Calu3 (cell line): ENCODE measurements at regions not wholly inside any gene's neighbourhood (a gene's known extent, or its start where the extent isn't known, plus 50 kb on each side); places are given as distances from the start of the nearest gene placed in this dataset.

Source experiments
- BruUV-seq: library from RNA; stranded (reverse); fragments of 400-500 nt; replicated peaks from 2 replicates; lab custom pipeline; 2021; lab: Mats Ljungman, UMichigan
- CTCF ChIA-PET: fragments of 300-600 bp; sonication (Branson Sonifier 250); formaldehyde crosslinking; loops from one replicate; lab custom pipeline; 2022; ENCODE audit warnings: antibody characterized with exemption; lab: Charles Lee
- DNase-seq: peaks from one replicate; pipeline ENCODE4 v3.0.0; 2022
- H3K27ac Mint-ChIP-seq: one replicate; pipeline ENCODE4 v1.8.0; 2022; ENCODE audit warnings: mixed read lengths; ENCODE audit not compliant: unreplicated experiment
- H3K27me3 Mint-ChIP-seq: one replicate; pipeline ENCODE4 v1.8.0; 2022; ENCODE audit warnings: mixed read lengths; ENCODE audit not compliant: unreplicated experiment
- H3K36me3 Mint-ChIP-seq: one replicate; pipeline ENCODE4 v1.8.0; 2022; ENCODE audit warnings: mild to moderate bottlenecking, moderate library complexity, mixed read lengths; ENCODE audit not compliant: insufficient read depth, unreplicated experiment
- H3K4me1 Mint-ChIP-seq: one replicate; pipeline ENCODE4 v1.8.0; 2022; ENCODE audit warnings: mild to moderate bottlenecking, low read depth, mixed read lengths; ENCODE audit not compliant: unreplicated experiment
- H3K4me3 Mint-ChIP-seq: one replicate; pipeline ENCODE4 v1.8.0; 2022; ENCODE audit warnings: mild to moderate bottlenecking, low read depth, moderate library complexity, mixed read lengths; ENCODE audit not compliant: unreplicated experiment
- H3K9me3 Mint-ChIP-seq: one replicate; pipeline ENCODE4 v1.8.0; 2022; ENCODE audit warnings: low read depth, mixed read lengths; ENCODE audit not compliant: unreplicated experiment
- intact Hi-C: fragments of 100-400 bp; cut with micrococcal nuclease; formaldehyde crosslinking; loops from one replicate; pipeline ENCODE4 v1.10.0; 2022; ENCODE audit not compliant: unreplicated experiment
- TF ChIP-seq, protein P1 (sequence below): fragments of 200-600 bp; IDR thresholded peaks from one replicate; pipeline ENCODE4 v1.8.0; 2022; ENCODE audit warnings: antibody characterized with exemption; ENCODE audit not compliant: unreplicated experiment

DNA sequence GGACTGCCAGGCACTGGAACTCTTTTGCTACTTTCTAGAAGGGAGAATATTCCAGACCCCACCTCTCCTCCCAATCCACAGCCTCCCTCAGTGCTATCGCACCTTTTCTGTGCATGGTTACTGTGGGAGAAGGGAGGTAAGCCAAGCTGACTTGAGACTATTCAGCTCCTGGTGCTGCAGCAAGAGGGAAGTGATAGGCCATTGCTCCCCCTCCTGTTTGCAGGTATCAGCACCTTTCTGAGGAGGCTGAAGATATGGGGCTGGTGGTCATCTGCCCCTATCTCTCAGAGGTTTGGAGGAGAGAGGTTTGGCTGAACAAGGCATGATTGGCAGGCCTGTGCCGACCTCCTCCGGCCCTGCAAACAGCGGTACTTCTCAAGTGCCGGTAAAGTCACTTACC, 103.3 kb upstream of the GATB start:
- no TSS peak for BruUV-seq
- H3K9me3 Mint-ChIP-seq = no peaks in the 10 kb centered on the region
- no peaks in the 10 kb centered on the region for H3K4me1 Mint-ChIP-seq
- peaks cover 54% of the 10 kb centered on the region for H3K27me3 Mint-ChIP-seq
- no peak for DNase-seq
- no peak overlapping the region for H3K27ac Mint-ChIP-seq
- no peaks in the 10 kb centered on the region for H3K36me3 Mint-ChIP-seq
- TF ChIP-seq, protein P1, sequence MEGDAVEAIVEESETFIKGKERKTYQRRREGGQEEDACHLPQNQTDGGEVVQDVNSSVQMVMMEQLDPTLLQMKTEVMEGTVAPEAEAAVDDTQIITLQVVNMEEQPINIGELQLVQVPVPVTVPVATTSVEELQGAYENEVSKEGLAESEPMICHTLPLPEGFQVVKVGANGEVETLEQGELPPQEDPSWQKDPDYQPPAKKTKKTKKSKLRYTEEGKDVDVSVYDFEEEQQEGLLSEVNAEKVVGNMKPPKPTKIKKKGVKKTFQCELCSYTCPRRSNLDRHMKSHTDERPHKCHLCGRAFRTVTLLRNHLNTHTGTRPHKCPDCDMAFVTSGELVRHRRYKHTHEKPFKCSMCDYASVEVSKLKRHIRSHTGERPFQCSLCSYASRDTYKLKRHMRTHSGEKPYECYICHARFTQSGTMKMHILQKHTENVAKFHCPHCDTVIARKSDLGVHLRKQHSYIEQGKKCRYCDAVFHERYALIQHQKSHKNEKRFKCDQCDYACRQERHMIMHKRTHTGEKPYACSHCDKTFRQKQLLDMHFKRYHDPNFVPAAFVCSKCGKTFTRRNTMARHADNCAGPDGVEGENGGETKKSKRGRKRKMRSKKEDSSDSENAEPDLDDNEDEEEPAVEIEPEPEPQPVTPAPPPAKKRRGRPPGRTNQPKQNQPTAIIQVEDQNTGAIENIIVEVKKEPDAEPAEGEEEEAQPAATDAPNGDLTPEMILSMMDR = no peak
- intact Hi-C loops = no loop called here
- CTCF ChIA-PET = no interaction called here
- no peak overlapping the region for H3K4me3 Mint-ChIP-seq

DNA sequence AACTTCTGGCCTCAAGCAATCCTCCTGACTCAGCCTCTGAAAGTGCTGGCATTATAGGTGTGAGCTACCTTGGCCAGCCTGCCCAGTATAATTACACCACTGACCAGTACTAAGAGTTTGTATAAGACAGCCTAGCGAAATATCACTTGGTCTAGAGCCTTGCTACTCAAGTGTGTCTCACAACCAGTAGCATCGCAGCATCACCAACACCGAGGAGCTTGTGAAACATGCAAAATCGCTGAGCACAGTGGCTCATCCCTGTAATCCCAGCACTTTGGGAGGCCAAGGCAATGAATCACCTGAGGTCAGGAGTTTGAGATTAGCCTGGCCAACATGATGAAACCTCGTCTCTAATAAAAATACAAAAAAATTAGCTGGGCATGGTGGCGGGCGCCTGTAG, 102.0 kb upstream of the GATB start:
- TF ChIP-seq, protein P1 = no peak
- BruUV-seq = no TSS peak
- Mint-ChIP-seq H3K36me3 (no peaks in the 10 kb centered on the region), H3K4me3 (no peak overlapping the region), H3K27ac (no peak overlapping the region), H3K9me3 (no peaks in the 10 kb centered on the region), H3K27me3 (peaks cover 65% of the 10 kb centered on the region), H3K4me1 (peaks cover under 1% of the 10 kb centered on the region)
- DNase-seq = no peak
- CTCF ChIA-PET = no interaction called here
- intact Hi-C loops = no loop called here

DNA sequence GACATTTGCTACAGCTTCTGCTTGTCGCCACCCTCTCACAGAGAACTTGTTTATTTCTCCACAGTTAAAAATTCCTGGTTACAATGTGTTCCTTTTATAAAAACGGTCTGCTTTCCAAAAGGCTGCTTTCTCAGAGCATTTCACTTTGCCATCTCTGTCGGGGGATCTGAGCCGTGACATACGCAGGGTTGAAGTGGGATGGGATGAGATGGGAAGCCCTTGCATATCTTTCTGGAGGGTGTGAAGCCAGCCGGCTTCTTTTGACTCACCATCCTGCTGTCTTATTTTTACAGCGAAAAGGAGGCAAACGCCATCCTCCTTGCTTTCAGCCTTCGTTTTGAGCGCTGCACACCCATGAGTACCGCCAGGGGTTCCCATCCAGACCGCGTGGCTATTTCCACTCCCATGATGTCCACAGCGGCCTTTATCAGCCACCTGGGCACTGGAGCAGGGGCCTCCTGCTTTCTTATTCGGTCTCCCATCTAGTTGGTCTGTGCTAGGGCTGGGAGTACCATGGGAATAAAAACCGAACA, 99.8 kb upstream of the GATB start:
- DNase-seq = no peak
- TF ChIP-seq, protein P1 = no peak

DNA sequence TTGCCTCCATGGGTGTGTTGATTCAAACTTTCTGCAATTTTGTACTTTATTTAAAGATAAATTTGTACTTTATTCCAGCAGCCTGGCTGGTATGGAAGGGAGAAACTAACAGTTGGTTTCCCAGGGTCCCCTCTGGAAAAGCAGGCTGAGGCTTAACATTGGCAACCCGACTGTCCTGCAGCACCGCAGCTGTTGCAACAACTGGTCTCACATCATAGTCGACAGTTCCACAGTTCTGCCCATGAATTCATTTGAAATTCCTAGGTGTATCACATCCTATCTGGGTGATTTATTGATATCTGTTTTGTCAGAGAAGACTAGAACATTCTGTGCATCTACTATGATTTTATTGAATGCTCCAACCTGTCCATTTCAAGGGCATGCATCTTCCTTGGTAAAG, 98.8 kb upstream of the GATB start:
- intact Hi-C loops = no loop called here
- CTCF ChIA-PET = interaction anchor here (0.6 kb wide), 1 partner anchor 409 kb away, joined by 9 read pairs; no protein-coding TSS in a partner anchor
- H3K27ac Mint-ChIP-seq = no peak overlapping the region

More for the DNA sequence above, 99.8 kb upstream of the GATB start:
- CTCF ChIA-PET = interaction anchor here (0.7 kb wide), 1 partner anchor 529 kb away, joined by 3 read pairs; no protein-coding TSS in a partner anchor
- intact Hi-C loops = no loop called here
- Mint-ChIP-seq H3K9me3 (no peaks in the 10 kb centered on the region), H3K4me1 (peaks cover 8% of the 10 kb centered on the region), H3K4me3 (no peak overlapping the region), H3K27me3 (peaks cover 65% of the 10 kb centered on the region), H3K27ac (no peak overlapping the region), H3K36me3 (no peaks in the 10 kb centered on the region)
- no TSS peak for BruUV-seq

More for the DNA sequence above, 98.8 kb upstream of the GATB start:
- no peak overlapping the region for H3K4me3 Mint-ChIP-seq
- no TSS peak for BruUV-seq
- DNase-seq = no peak
- H3K27me3 Mint-ChIP-seq = peaks cover 63% of the 10 kb centered on the region
- no peaks in the 10 kb centered on the region for H3K9me3 Mint-ChIP-seq
- peaks cover 8% of the 10 kb centered on the region for H3K4me1 Mint-ChIP-seq
- no peaks in the 10 kb centered on the region for H3K36me3 Mint-ChIP-seq
- TF ChIP-seq, protein P1 = no peak
